Pancreas (tissue), 10 donors: ENCODE measurements at regions not wholly inside any gene's neighbourhood (a gene's known extent, or its start where the extent isn't known, plus 50 kb on each side); places are given as distances from the start of the nearest gene placed in this dataset.

Source experiments
- ATAC-seq, 4 donors: fragments of 200-7000 bp; cut with Tn5 transposase; one replicate each; pipeline versions ENCODE4 v1.8.0 to v1.9.1; 2020; ENCODE audit warnings: mild to moderate bottlenecking in 4 of 4, moderate library complexity in 4 of 4
- DNase-seq, 6 donors: peaks; one replicate each; pipeline ENCODE4 v3.0.0-alpha.2; 2020
- FAIRE-seq: peaks from 2 replicates; lab custom pipeline; 2012; peaks lifted over from hg19 to GRCh38; lab: Jason Lieb, UNC
- H3K27ac ChIP-seq, 4 donors: fragments of 200-600 bp; sonication (generic); 1 replicate in 3 of 4; 2 replicates in 1 of 4; pipeline versions ENCODE4 v1.5.0 to v1.8.0; 2020
- H3K27me3 ChIP-seq, 4 donors: fragments of 200-600 bp; one replicate each; pipeline ENCODE4 v1.8.0; 2021
- H3K36me3 ChIP-seq, 3 donors: fragments of 200-600 bp; sonication (generic) in 1 of 3; one replicate each; pipeline versions ENCODE4 v1.5.0 to v1.8.0; 2020 to 2021
- H3K4me1 ChIP-seq, 3 donors: fragments of 200-600 bp; one replicate each; pipeline ENCODE4 v1.8.0; 2021
- H3K4me3 ChIP-seq, 4 donors: fragments of 200-600 bp; sonication (generic) in 2 of 4; one replicate each; pipeline versions ENCODE4 v1.5.0 to v1.8.0; 2020 to 2021
- H3K9me3 ChIP-seq, 4 donors: fragments of 200-600 bp; one replicate each; pipeline ENCODE4 v1.8.0; 2021
- WGBS, 2 donors: extraction: QIAGEN DNeasy Blood & Tissue Kit; methylation state at CpG; one replicate each; pipeline ENCODE4 v1.1.7; 2013; 5-methylcytosine and 5-hydroxymethylcytosine counted together
- intact Hi-C, 3 donors: fragments of 100-400 bp; cut with DNase I; formaldehyde crosslinking; loops; one replicate each; pipeline versions ENCODE4 v1.11.1 to v1.14.2; 2022
- TF ChIP-seq, protein P1 (sequence below), 4 donors: fragments of 200-600 bp; sonication (generic) in 3 of 4; IDR thresholded peaks; one replicate each; pipeline versions ENCODE4 v1.5.0 to v1.8.0; 2021; ENCODE audit warnings: antibody characterized with exemption in 4 of 4
- donor health status: healthy with polysubstance abuse.
- donor health status: DM: no; HTN: no; CAD: no; lungs with moderate emphysema.
- donor health status: DM: no; HTN: no; CAD: no.
- donor health status: control.
- donor health status: control.
- donor health status: Bipolar disorder and iron deficiency.
- donor health status: DM: yes; HTN: yes; CAD: no.
- donor health status: DM: no; HTN: no; CAD: no.
- donor health status: DM: no; HTN: no; CAD: no.
- donor health status: DM: yes; HTN: yes; CAD: no.

GRCh38 chr3:113105966-113106660 is 105.2 kb upstream of the BOC start:
- no peak for FAIRE-seq
- no peak overlapping the region for H3K27ac ChIP-seq
- TF ChIP-seq, protein P1, sequence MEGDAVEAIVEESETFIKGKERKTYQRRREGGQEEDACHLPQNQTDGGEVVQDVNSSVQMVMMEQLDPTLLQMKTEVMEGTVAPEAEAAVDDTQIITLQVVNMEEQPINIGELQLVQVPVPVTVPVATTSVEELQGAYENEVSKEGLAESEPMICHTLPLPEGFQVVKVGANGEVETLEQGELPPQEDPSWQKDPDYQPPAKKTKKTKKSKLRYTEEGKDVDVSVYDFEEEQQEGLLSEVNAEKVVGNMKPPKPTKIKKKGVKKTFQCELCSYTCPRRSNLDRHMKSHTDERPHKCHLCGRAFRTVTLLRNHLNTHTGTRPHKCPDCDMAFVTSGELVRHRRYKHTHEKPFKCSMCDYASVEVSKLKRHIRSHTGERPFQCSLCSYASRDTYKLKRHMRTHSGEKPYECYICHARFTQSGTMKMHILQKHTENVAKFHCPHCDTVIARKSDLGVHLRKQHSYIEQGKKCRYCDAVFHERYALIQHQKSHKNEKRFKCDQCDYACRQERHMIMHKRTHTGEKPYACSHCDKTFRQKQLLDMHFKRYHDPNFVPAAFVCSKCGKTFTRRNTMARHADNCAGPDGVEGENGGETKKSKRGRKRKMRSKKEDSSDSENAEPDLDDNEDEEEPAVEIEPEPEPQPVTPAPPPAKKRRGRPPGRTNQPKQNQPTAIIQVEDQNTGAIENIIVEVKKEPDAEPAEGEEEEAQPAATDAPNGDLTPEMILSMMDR (IDR thresholded peaks at IDR 0.05): no peak
- ATAC-seq: no peak
- H3K27me3 ChIP-seq: no peaks in the 10 kb centered on the region
- H3K36me3 ChIP-seq: no peaks in the 10 kb centered on the region
- WGBS, 2 donors: 82% methylated on average over 4 of the region's 4 CpGs
- no peak overlapping the region for H3K4me3 ChIP-seq
- DNase-seq: no peak
- H3K9me3 ChIP-seq: no peaks in the 10 kb centered on the region
- peaks cover 0 to 8% (median 0%) of the 10 kb centered on the region in 3 donors for H3K4me1 ChIP-seq
- intact Hi-C loops: no loop called here

GRCh38 chr3:113110267-113110666 is 101.1 kb upstream of the BOC start:
- no peaks in the 10 kb centered on the region for H3K4me1 ChIP-seq
- ATAC-seq: no peak
- no peak for DNase-seq
- intact Hi-C loops: no loop called here
- TF ChIP-seq, protein P1 (IDR thresholded peaks at IDR 0.05): no peak
- no peak overlapping the region for H3K4me3 ChIP-seq
- no peaks in the 10 kb centered on the region for H3K27me3 ChIP-seq
- no peaks in the 10 kb centered on the region for H3K9me3 ChIP-seq
- H3K36me3 ChIP-seq: no peaks in the 10 kb centered on the region
- no peak for FAIRE-seq
- WGBS, 2 donors: 75% methylated on average over 5 of the region's 5 CpGs
- H3K27ac ChIP-seq: no peak overlapping the region

- Histone ChIP-seq H3K36me3 (no peaks in the 10 kb centered on the region), H3K4me1 (no peaks in the 10 kb centered on the region), H3K9me3 (no peaks in the 10 kb centered on the region), H3K27me3 (no peaks in the 10 kb centered on the region), H3K4me3 (no peak overlapping the region), H3K27ac (no peak overlapping the region)
- FAIRE-seq (no peak), ATAC-seq (no peak), DNase-seq (no peak)
- intact Hi-C loops: no loop called here
- TF ChIP-seq, protein P1 (IDR thresholded peaks at IDR 0.05): no peak
- 68 to 77% methylated on average over 5 of the region's 5 CpGs for WGBS, 2 donors
Measured at GRCh38 chr3:113111011-113111707, 100.2 kb upstream of the BOC start.

GRCh38 chr3:113113361-113113760 is 98.0 kb upstream of the BOC start:
- TF ChIP-seq, protein P1 (IDR thresholded peaks at IDR 0.05): no peak
- H3K27ac ChIP-seq: no peak overlapping the region
- DNase-seq (no peak), ATAC-seq (no peak), FAIRE-seq (no peak)
- no peak overlapping the region for H3K4me3 ChIP-seq
- no peaks in the 10 kb centered on the region for H3K9me3 ChIP-seq
- no peaks in the 10 kb centered on the region for H3K36me3 ChIP-seq
- no peaks in the 10 kb centered on the region for H3K27me3 ChIP-seq
- H3K4me1 ChIP-seq: no peaks in the 10 kb centered on the region
- intact Hi-C loops: no loop called here
